SK-N-SH treated with all-trans-retinoic acid at 6 μM for 48 hours (cell line): ENCODE measurements at regions not wholly inside any gene's neighbourhood (a gene's known extent, or its start where the extent isn't known, plus 50 kb on each side); places are given as distances from the start of the nearest gene placed in this dataset.
A peak's percentile ranks its signal among the peaks of the same experiment; 100 is the strongest.

Experiments used
- ATAC-seq: fragments of 200-7000 bp; cut with Tn5 transposase; 3 replicates; pipeline ENCODE4 v1.9.1; 2020; ENCODE audit warnings: mild to moderate bottlenecking, moderate library complexity
- ARNTL ChIP-seq: fragments of 450-650 bp; formaldehyde crosslinking; IDR thresholded peaks from 2 replicates; pipeline ENCODE4 v1.5.0; 2020; ENCODE audit warnings: low read depth, mild to moderate bottlenecking, moderate library complexity, borderline replicate concordance
- BACH2 ChIP-seq: fragments of 250-450 bp; sonication (Bioruptor Pico); IDR thresholded peaks from 2 replicates; pipeline ENCODE4 v1.9.0; 2021; ENCODE audit warnings: mild to moderate bottlenecking, borderline replicate concordance
- CREB5 ChIP-seq: fragments of 250-450 bp; sonication (Bioruptor Pico); IDR thresholded peaks from 2 replicates; pipeline ENCODE4 v1.5.1; 2020; ENCODE audit warnings: low read depth, mild to moderate bottlenecking, moderate library complexity
- CSDC2 ChIP-seq: fragments of 250-450 bp; sonication (Bioruptor Pico); IDR thresholded peaks from 2 replicates; pipeline ENCODE4 v1.5.0; 2020; ENCODE audit warnings: mild to moderate bottlenecking, moderate library complexity
- CSRNP3 ChIP-seq: fragments of 250-450 bp; sonication (Bioruptor Pico); IDR thresholded peaks from 2 replicates; pipeline ENCODE4 v1.5.1; 2021; ENCODE audit warnings: mild to moderate bottlenecking, moderate library complexity
- ESRRG ChIP-seq: fragments of 250-450 bp; sonication (Bioruptor Pico); IDR thresholded peaks from 2 replicates; pipeline ENCODE4 v1.6.1; 2021; ENCODE audit warnings: mild to moderate bottlenecking
- GLIS3 ChIP-seq: fragments of 250-450 bp; sonication (Bioruptor Pico); IDR thresholded peaks from 2 replicates; pipeline ENCODE4 v1.5.0; 2020; ENCODE audit warnings: mild to moderate bottlenecking, moderate library complexity
- ISL1 ChIP-seq: fragments of 250-450 bp; sonication (Bioruptor Pico); IDR thresholded peaks from 2 replicates; pipeline ENCODE4 v2.1.2; 2022; ENCODE audit warnings: mild to moderate bottlenecking, moderate library complexity
- OSR1 ChIP-seq: fragments of 250-450 bp; sonication (Bioruptor Pico); IDR thresholded peaks from 2 replicates; pipeline ENCODE4 v1.8.0; 2022; ENCODE audit warnings: moderate library complexity, mild to moderate bottlenecking, inconsistent platforms
- PATZ1 ChIP-seq: fragments of 250-450 bp; sonication (Bioruptor Pico); IDR thresholded peaks from 2 replicates; pipeline ENCODE4 v1.8.0; 2020; ENCODE audit warnings: mild to moderate bottlenecking, moderate library complexity, borderline replicate concordance
- POU6F1 ChIP-seq: fragments of 250-450 bp; sonication (Bioruptor Pico); IDR thresholded peaks from 2 replicates; pipeline ENCODE4 v1.8.0; 2021; ENCODE audit warnings: low read depth, mild to moderate bottlenecking, moderate library complexity, borderline replicate concordance
- PPARA ChIP-seq: fragments of 250-450 bp; sonication (Bioruptor Pico); IDR thresholded peaks from 2 replicates; pipeline ENCODE4 v1.5.0; 2020; ENCODE audit warnings: mild to moderate bottlenecking, borderline replicate concordance
- RARB ChIP-seq: fragments of 250-450 bp; sonication (Bioruptor Pico); IDR thresholded peaks from 2 replicates; pipeline ENCODE4 v1.8.0; 2021; ENCODE audit warnings: mild to moderate bottlenecking, moderate library complexity
- SNAI2 ChIP-seq: fragments of 250-450 bp; sonication (Bioruptor Pico); IDR thresholded peaks from 2 replicates; pipeline ENCODE4 v1.5.0; 2020; ENCODE audit warnings: mild to moderate bottlenecking, moderate library complexity
- TCF4 ChIP-seq: fragments of 250-450 bp; sonication (Bioruptor Pico); IDR thresholded peaks from 2 replicates; pipeline ENCODE4 v1.8.0; 2021; ENCODE audit warnings: mild to moderate bottlenecking, moderate library complexity, borderline replicate concordance
- TSHZ2 ChIP-seq: fragments of 250-450 bp; sonication (Bioruptor Pico); IDR thresholded peaks from 2 replicates; pipeline ENCODE4 v1.5.0; 2020; ENCODE audit warnings: mild to moderate bottlenecking, moderate library complexity
- ZFP3 ChIP-seq: fragments of 250-450 bp; sonication (Bioruptor Pico); IDR thresholded peaks from 2 replicates; pipeline ENCODE4 v1.5.0; 2020; ENCODE audit warnings: mild to moderate bottlenecking, moderate library complexity
- ZFP30 ChIP-seq: fragments of 450-650 bp; formaldehyde crosslinking; IDR thresholded peaks from 2 replicates; pipeline ENCODE4 v1.5.0; 2022; ENCODE audit warnings: mild to moderate bottlenecking, moderate library complexity
- ZNF70 ChIP-seq: fragments of 450-650 bp; formaldehyde crosslinking; IDR thresholded peaks from 2 replicates; pipeline ENCODE4 v1.5.0; 2020; ENCODE audit warnings: mild to moderate bottlenecking, moderate library complexity
- ZNF8 ChIP-seq: fragments of 450-650 bp; formaldehyde crosslinking; IDR thresholded peaks from 2 replicates; pipeline ENCODE4 v1.5.0; 2020; ENCODE audit warnings: mild to moderate bottlenecking, moderate library complexity

GRCh38 chr1:80445033-80445432, 1355.7 kb upstream of the ADGRL2 start (continued):
- TF ChIP-seq PATZ1 (no peak), ZFP3 (CRISPR knock-in tag) (no peak)

- TF ChIP-seq ISL1 (CRISPR knock-in tag) (no peak), ZFP30 (CRISPR knock-in tag) (no peak), ARNTL (no peak), PPARA (CRISPR knock-in tag) (no peak), CREB5 (CRISPR knock-in tag) (no peak), TSHZ2 (CRISPR knock-in tag) (no peak), TCF4 (CRISPR knock-in tag) (no peak), PATZ1 (no peak), SNAI2 (CRISPR knock-in tag) (no peak), POU6F1 (no peak), RARB (no peak), OSR1 (no peak), CSDC2 (no peak), ZNF70 (CRISPR knock-in tag) (no peak), BACH2 (CRISPR knock-in tag) (no peak), ESRRG (CRISPR knock-in tag) (no peak), ZFP3 (CRISPR knock-in tag) (no peak), ZNF8 (CRISPR knock-in tag) (no peak), GLIS3 (no peak)
- no peak for ATAC-seq
Observed at GRCh38 chr1:80444171-80444570, 1356.6 kb upstream of the ADGRL2 start.

- ATAC-seq = 0 out of 3 replicates have a peak, but pooled peaks have one; percentile 22
- TF ChIP-seq ZNF8 (CRISPR knock-in tag) (no peak), PPARA (CRISPR knock-in tag) (no peak), TSHZ2 (CRISPR knock-in tag) (no peak), ZFP3 (CRISPR knock-in tag) (no peak), CSRNP3 (CRISPR knock-in tag) (no peak)
- TF ChIP-seq, all 23 proteins: peak for 0
Observed at GRCh38 chr1:80441664-80442063, 1359.1 kb upstream of the ADGRL2 start.
